ENCODE measurements at regions not wholly inside any gene's neighbourhood (a gene's known extent, or its start where the extent isn't known, plus 50 kb on each side); places are given as distances from the start of the nearest gene placed in this dataset.

GRCh38 chr5:162301356-162301755 is 233.8 kb downstream of the GABRG2 start:
- TF ChIP-seq CTCF (conservative IDR thresholded peaks at IDR 0.05; ENCODE audit: low read depth, low read length), result no peak
- DNase-seq (ENCODE audit: low read depth), result no peak
- no peak overlapping the region for H3K4me3 ChIP-seq (ENCODE audit: low read depth, low read length)

- DNase-seq (ENCODE audit: low read depth), result no peak
- TF ChIP-seq CTCF (conservative IDR thresholded peaks at IDR 0.05; ENCODE audit: low read depth, low read length), result no peak
- no peak overlapping the region for H3K4me3 ChIP-seq (ENCODE audit: low read depth, low read length)
These were observed 255.9 kb downstream of the GABRG2 start for GRCh38 chr5:162323466-162323865.

- no peak overlapping the region for H3K4me3 ChIP-seq (ENCODE audit: low read depth, low read length)
- TF ChIP-seq CTCF (conservative IDR thresholded peaks at IDR 0.05; ENCODE audit: low read depth, low read length), result no peak
- DNase-seq (ENCODE audit: low read depth), result no peak
These were observed 256.8 kb downstream of the GABRG2 start for GRCh38 chr5:162324328-162324727.

- no peak for TF ChIP-seq CTCF (conservative IDR thresholded peaks at IDR 0.05; ENCODE audit: low read depth, low read length)
- no peak overlapping the region for H3K4me3 ChIP-seq (ENCODE audit: low read depth, low read length)
- no peak for DNase-seq (ENCODE audit: low read depth)
These were observed 257.7 kb downstream of the GABRG2 start for GRCh38 chr5:162325143-162325727.

- no peak for TF ChIP-seq CTCF (conservative IDR thresholded peaks at IDR 0.05; ENCODE audit: low read depth, low read length)
- no peak for DNase-seq (ENCODE audit: low read depth)
- H3K4me3 ChIP-seq (ENCODE audit: low read depth, low read length), result no peak overlapping the region
These were observed 267.4 kb downstream of the GABRG2 start for GRCh38 chr5:162334944-162335343.

GRCh38 chr5:162360373-162360931 is 292.9 kb downstream of the GABRG2 start:
- TF ChIP-seq CTCF (conservative IDR thresholded peaks at IDR 0.05; ENCODE audit: low read depth, low read length), result no peak
- no peak for DNase-seq (ENCODE audit: low read depth)
- H3K4me3 ChIP-seq (ENCODE audit: low read depth, low read length), result no peak overlapping the region

GRCh38 chr5:162372256-162372655 is 304.7 kb downstream of the GABRG2 start:
- no peak for DNase-seq (ENCODE audit: low read depth)
- H3K4me3 ChIP-seq (ENCODE audit: low read depth, low read length), result no peak overlapping the region
- TF ChIP-seq CTCF (conservative IDR thresholded peaks at IDR 0.05; ENCODE audit: low read depth, low read length), result no peak
